OCI-LY3 (cell line): ENCODE measurements at regions not wholly inside any gene's neighbourhood (a gene's known extent, or its start where the extent isn't known, plus 50 kb on each side); places are given as distances from the start of the nearest gene placed in this dataset.

ENCODE experiments used
- H2AFZ ChIP-seq: fragments of 200-600, 300-600 bp; shearing (Covaris generic); 2 replicates; pipeline ENCODE4 v1.6.0; 2014; ENCODE audit warnings: antibody characterized with exemption, low read depth, low read length
- H3K27ac ChIP-seq: fragments of 200-600, 300-600 bp; sonication (generic); 2 replicates; pipeline ENCODE4 v1.5.1; 2014; ENCODE audit warnings: mild to moderate bottlenecking, low read length, moderate library complexity, mixed read lengths
- H3K27me3 ChIP-seq: fragments of 200-600, 300-600 bp; sonication (generic); 2 replicates; pipeline ENCODE4 v1.6.1; 2014; ENCODE audit warnings: low read depth, low read length, mixed read lengths
- H3K36me3 ChIP-seq: fragments of 200-600, 300-600 bp; sonication (generic); replicated peaks from 2 replicates; pipeline ENCODE3; 2014; ENCODE audit warnings: low read depth, low read length, mixed read lengths
- H3K4me1 ChIP-seq: fragments of 300-600, 200-600 bp; sonication (generic); 2 replicates; pipeline ENCODE4 v1.6.1; 2014; ENCODE audit warnings: low read length, mixed read lengths
- H3K4me2 ChIP-seq: fragments of 200-600, 300-600 bp; sonication (generic); 2 replicates; pipeline ENCODE4 v1.6.1; 2014; ENCODE audit warnings: low read length, mixed read lengths
- H3K4me3 ChIP-seq: fragments of 300-600, 200-600 bp; sonication (generic); 2 replicates; pipeline ENCODE4 v1.5.1; 2014; ENCODE audit warnings: antibody characterized with exemption, mild to moderate bottlenecking, low read length, moderate library complexity
- H3K79me2 ChIP-seq: fragments of 300-600, 200-600 bp; shearing (Covaris generic); 2 replicates; pipeline ENCODE4 v1.6.1; 2014; ENCODE audit warnings: mild to moderate bottlenecking, low read length, mixed read lengths
- H3K9ac ChIP-seq: fragments of 300-600, 200-600 bp; shearing (Covaris generic); 2 replicates; pipeline ENCODE4 v1.6.0; 2014; ENCODE audit warnings: mild to moderate bottlenecking, low read length, moderate library complexity
- H3K9me3 ChIP-seq: fragments of 200-600, 300-600 bp; shearing (Covaris generic); 2 replicates; pipeline ENCODE4 v1.6.1; 2014; ENCODE audit warnings: low read length, mixed read lengths; ENCODE audit not compliant: insufficient read depth
- H4K20me1 ChIP-seq: fragments of 200-600, 300-600 bp; sonication (generic); 2 replicates; pipeline ENCODE4 v1.6.1; 2016; ENCODE audit warnings: low read length, mixed read lengths; ENCODE audit not compliant: insufficient read depth
- CTCF ChIP-seq: fragments of 200-600, 300-600 bp; sonication (generic); IDR thresholded peaks from 2 replicates; pipeline ENCODE4 v1.5.1; 2014; ENCODE audit warnings: antibody characterized with exemption, low read length, low read depth
- EZH2phosphoT487 ChIP-seq: fragments of 200-600 bp; shearing (Covaris generic); IDR thresholded peaks from 2 replicates; pipeline ENCODE4 v1.6.1; 2018; ENCODE audit warnings: antibody characterized with exemption, mixed run types, low read depth

DNA sequence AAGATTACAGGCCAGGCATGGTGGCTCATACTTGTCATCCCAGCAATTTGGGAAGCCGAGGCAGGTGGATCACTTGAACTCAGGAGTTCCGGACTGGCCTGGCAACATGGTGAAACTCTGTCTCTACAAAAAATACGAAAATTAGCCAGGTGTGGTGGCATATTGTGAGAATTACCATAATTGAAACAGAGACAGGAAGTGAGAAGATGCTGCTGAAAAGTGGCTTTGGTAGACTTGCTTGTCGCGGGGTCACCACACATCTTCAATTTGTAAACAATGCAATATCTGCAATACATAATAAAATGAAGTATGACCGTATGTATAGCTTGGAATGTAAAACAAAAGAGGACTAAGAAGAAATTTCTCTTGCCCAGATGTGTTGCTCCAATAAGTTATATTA is 490.5 kb downstream of the GABRG2 start:
- TF ChIP-seq EZH2phosphoT487 (no peak), CTCF (no peak)
- no peaks in the 10 kb centered on the region for H3K9me3 ChIP-seq
- no peak overlapping the region for H3K9ac ChIP-seq
- H3K36me3 ChIP-seq: no peaks in the 10 kb centered on the region
- H3K27ac ChIP-seq: no peak overlapping the region
- H3K4me1 ChIP-seq: peaks cover 10% of the 10 kb centered on the region
- H3K27me3 ChIP-seq: no peaks in the 10 kb centered on the region
- peak overlapping the region; percentile 17; the same call in 1 of the 2 replicates for H3K4me2 ChIP-seq
- H3K4me3 ChIP-seq: no peak overlapping the region
- H2AFZ ChIP-seq: no peak overlapping the region
- no peaks in the 10 kb centered on the region for H4K20me1 ChIP-seq
- no peaks in the 10 kb centered on the region for H3K79me2 ChIP-seq

DNA sequence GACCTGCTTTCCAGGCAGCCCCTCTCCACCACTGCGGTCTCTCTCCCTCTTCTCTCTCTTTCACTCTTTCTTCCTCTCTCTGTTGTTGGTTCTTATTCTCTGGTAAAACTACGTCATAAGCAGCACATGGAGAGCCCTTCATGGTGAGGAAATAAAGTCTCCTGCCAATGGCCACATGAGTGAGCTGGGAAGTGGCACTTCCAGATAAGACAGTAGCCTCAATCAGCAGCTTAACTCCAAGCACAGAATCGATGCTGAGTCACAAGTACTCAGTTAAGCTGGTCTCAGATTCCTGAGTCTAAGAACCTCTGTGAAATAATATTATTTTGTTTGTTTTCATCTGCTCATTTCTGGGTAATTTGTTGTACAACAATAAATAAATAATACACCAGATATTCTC is 500.1 kb downstream of the GABRG2 start:
- Histone ChIP-seq H2AFZ (no peak overlapping the region), H3K36me3 (no peaks in the 10 kb centered on the region), H3K4me2 (no peak overlapping the region), H3K4me1 (peaks cover 16% of the 10 kb centered on the region), H4K20me1 (no peaks in the 10 kb centered on the region), H3K9me3 (no peaks in the 10 kb centered on the region), H3K27me3 (no peaks in the 10 kb centered on the region), H3K9ac (no peak overlapping the region), H3K4me3 (no peak overlapping the region), H3K79me2 (no peaks in the 10 kb centered on the region), H3K27ac (no peak overlapping the region)
- no peak for TF ChIP-seq CTCF
- TF ChIP-seq EZH2phosphoT487: no peak

GRCh38 chr5:162573758-162574157 is 506.2 kb downstream of the GABRG2 start:
- Histone ChIP-seq H3K27ac (no peak overlapping the region), H3K9me3 (0 out of 2 replicates have a peak, but pooled peaks cover 3% of the 10 kb centered on the region), H3K9ac (no peak overlapping the region), H3K27me3 (no peaks in the 10 kb centered on the region), H3K4me1 (peaks cover 3% of the 10 kb centered on the region; the same call in 1 of the 2 replicates), H3K36me3 (no peaks in the 10 kb centered on the region), H3K79me2 (no peaks in the 10 kb centered on the region), H2AFZ (no peak overlapping the region), H4K20me1 (no peaks in the 10 kb centered on the region), H3K4me2 (no peak overlapping the region), H3K4me3 (no peak overlapping the region)
- TF ChIP-seq EZH2phosphoT487 (no peak), CTCF (no peak)

DNA sequence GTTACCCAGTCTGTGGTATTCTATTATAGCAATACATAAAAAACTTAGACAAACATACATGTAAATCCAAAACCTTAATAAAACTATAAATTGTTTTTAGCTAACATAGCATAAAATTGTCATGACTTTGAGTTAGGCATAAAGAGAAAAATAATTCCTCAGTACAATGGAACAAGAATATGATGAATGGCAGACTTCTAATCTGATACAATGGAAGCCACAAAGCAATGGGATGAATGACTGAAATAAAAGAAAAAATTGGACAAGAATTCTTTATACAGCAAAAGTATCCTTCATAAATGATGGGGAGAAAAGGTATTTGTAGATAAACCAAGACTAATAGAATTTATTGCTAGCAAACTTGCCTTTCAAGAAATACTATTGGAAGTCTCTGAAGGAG is 524.2 kb downstream of the GABRG2 start:
- no peak overlapping the region for H3K9ac ChIP-seq
- no peak overlapping the region for H3K27ac ChIP-seq
- H4K20me1 ChIP-seq: no peaks in the 10 kb centered on the region
- no peak overlapping the region for H3K4me2 ChIP-seq
- no peaks in the 10 kb centered on the region for H3K27me3 ChIP-seq
- no peak overlapping the region for H2AFZ ChIP-seq
- H3K9me3 ChIP-seq: peaks cover 9% of the 10 kb centered on the region; the same call in 1 of the 2 replicates
- TF ChIP-seq CTCF (no peak), EZH2phosphoT487 (no peak)
- H3K79me2 ChIP-seq: no peaks in the 10 kb centered on the region
- peaks cover 3% of the 10 kb centered on the region for H3K4me1 ChIP-seq
- no peaks in the 10 kb centered on the region for H3K36me3 ChIP-seq
- H3K4me3 ChIP-seq: no peak overlapping the region
